B cell (primary cell): ENCODE measurements at regions not wholly inside any gene's neighbourhood (a gene's known extent, or its start where the extent isn't known, plus 50 kb on each side); places are given as distances from the start of the nearest gene placed in this dataset.

Experiments used
- ATAC-seq: fragments of 200-7000 bp; cut with Tn5 transposase; one replicate; pipeline ENCODE4 v1.10.0; 2021; ENCODE audit warnings: low read depth, mild to moderate bottlenecking, moderate number of reproducible peaks, moderate library complexity
- CTCF ChIA-PET: fragments of 350-600 bp; sonication (Branson Sonifier 250); formaldehyde crosslinking; loops from one replicate; lab custom pipeline; 2021; ENCODE audit warnings: antibody characterized with exemption, inconsistent platforms; lab: Charles Lee
- POLR2A ChIA-PET: fragments of 350-600 bp; sonication (Branson Sonifier 250); formaldehyde crosslinking; loops from one replicate; lab custom pipeline; 2021; ENCODE audit warnings: antibody characterized with exemption; lab: Charles Lee
- DNase-seq: peaks from one replicate; pipeline ENCODE4 v3.0.0; 2013
- H2AFZ ChIP-seq: 2 replicates; pipeline ENCODE4 v1.6.1; 2012; ENCODE audit warnings: mild to moderate bottlenecking, low read depth, low read length; ENCODE audit not compliant: insufficient read depth, poor library complexity, severe bottlenecking
- H3K27ac ChIP-seq, 2 donors: 1 replicate in 1 of 2; 2 replicates in 1 of 2; pipeline ENCODE4 v1.5.1; 2012 to 2013; ENCODE audit warnings: low read length in 2 of 2, mild to moderate bottlenecking in 2 of 2, moderate library complexity in 1 of 2
- H3K27me3 ChIP-seq, 4 experiments: fragments of 200-600 bp in 1 of 4; sonication (generic) in 1 of 4; replicated peaks in 1 of 4; 1 replicate in 2 of 4; 2 replicates in 2 of 4; pipeline versions ENCODE4 v1.6.1 to v1.7.0; 2013 to 2016; ENCODE audit warnings: low read length in 3 of 4, mild to moderate bottlenecking in 2 of 4, mixed read lengths in 1 of 4, moderate library complexity in 1 of 4; ENCODE audit not compliant: insufficient read depth in 4 of 4, control insufficient read depth in 3 of 4; ENCODE audit errors: control extremely low read depth in 1 of 4
- H3K36me3 ChIP-seq, 2 experiments: replicated peaks in 1 of 2; 1 replicate in 1 of 2; 2 replicates in 1 of 2; pipeline versions ENCODE4 v1.6.1 to v1.7.1; 2013; ENCODE audit warnings: low read length in 1 of 2; ENCODE audit not compliant: insufficient read depth in 2 of 2, control insufficient read depth in 1 of 2; ENCODE audit errors: control extremely low read depth in 1 of 2, extremely low read depth in 1 of 2
- H3K4me1 ChIP-seq, 2 donors: fragments of 200-600 bp in 1 of 2; sonication (generic) in 1 of 2; 1 replicate in 1 of 2; 2 replicates in 1 of 2; pipeline versions ENCODE4 v1.5.1 to v1.6.1; 2013 to 2017; ENCODE audit warnings: low read length in 2 of 2; ENCODE audit not compliant: control insufficient read depth in 2 of 2, insufficient read depth in 2 of 2
- H3K4me2 ChIP-seq: replicated peaks from 2 replicates; pipeline ENCODE3; 2012; ENCODE audit warnings: mild to moderate bottlenecking, low read depth, low read length; ENCODE audit not compliant: poor library complexity, severe bottlenecking
- H3K4me3 ChIP-seq, 5 experiments: fragments of 200-600 bp in 1 of 5; sonication (generic) in 1 of 5; 1 replicate in 3 of 5; 2 replicates in 2 of 5; pipeline versions ENCODE4 v1.5.1 to v1.7.0; 2011 to 2016; ENCODE audit warnings: low read length in 4 of 5, mild to moderate bottlenecking in 4 of 5, low read depth in 2 of 5, control low read depth in 1 of 5, moderate library complexity in 1 of 5; ENCODE audit not compliant: insufficient read depth in 1 of 5; ENCODE audit errors: control extremely low read depth in 1 of 5, extremely low read depth in 1 of 5
- H3K79me2 ChIP-seq: fragments of 200-600 bp; sonication (generic); one replicate; pipeline ENCODE4 v1.6.0; 2016; ENCODE audit warnings: low read length; ENCODE audit not compliant: control insufficient read depth, insufficient read depth
- H3K9ac ChIP-seq: fragments of 200-600 bp; sonication (generic); 2 replicates; pipeline ENCODE4 v1.6.1; 2017; ENCODE audit warnings: mild to moderate bottlenecking, low read length, moderate library complexity
- H3K9me3 ChIP-seq, 3 donors: one replicate each; pipeline versions ENCODE4 v1.6.1 to v1.7.1; 2013; ENCODE audit warnings: low read length in 2 of 3; ENCODE audit not compliant: control insufficient read depth in 2 of 3, insufficient read depth in 1 of 3; ENCODE audit errors: control extremely low read depth in 1 of 3
- H4K20me1 ChIP-seq: 2 replicates; pipeline ENCODE4 v1.6.0; 2012; ENCODE audit warnings: mild to moderate bottlenecking, low read length; ENCODE audit not compliant: insufficient read depth, control insufficient read depth, poor library complexity, severe bottlenecking
- H3K27ac Mint-ChIP-seq: one replicate; pipeline ENCODE4 v1.8.0; 2021; ENCODE audit warnings: mixed read lengths
- H3K27me3 Mint-ChIP-seq: one replicate; pipeline ENCODE4 v1.8.0; 2021; ENCODE audit warnings: mixed read lengths
- H3K4me1 Mint-ChIP-seq: one replicate; pipeline ENCODE4 v1.8.0; 2021; ENCODE audit warnings: mixed read lengths
- H3K4me3 Mint-ChIP-seq: one replicate; pipeline ENCODE4 v1.8.0; 2021; ENCODE audit warnings: mixed read lengths
- H3K9me3 Mint-ChIP-seq: one replicate; pipeline ENCODE4 v1.8.0; 2022; ENCODE audit warnings: mixed read lengths; ENCODE audit not compliant: insufficient read depth
- CTCF ChIP-seq: fragments of 200-600 bp; IDR thresholded peaks from one replicate; pipeline ENCODE4 v1.8.0; 2022; ENCODE audit warnings: antibody characterized with exemption, mild to moderate bottlenecking
- EZH2 ChIP-seq: IDR thresholded peaks from 2 replicates; pipeline ENCODE4 v1.6.1; 2012; ENCODE audit warnings: borderline replicate concordance, low read depth, mild to moderate bottlenecking, moderate library complexity, low read length; ENCODE audit not compliant: insufficient read depth, poor library complexity, severe bottlenecking
- WGBS: methylation state at CpG from one replicate; pipeline ENCODE4 v1.1.5; 2013; ENCODE audit warnings: missing lambda C conversion rate; ENCODE audit not compliant: insufficient coverage; 5-methylcytosine and 5-hydroxymethylcytosine counted together
- intact Hi-C: fragments of 100-400 bp; cut with micrococcal nuclease; formaldehyde crosslinking; loops from one replicate; pipeline ENCODE4 v1.10.0; 2022

- ChIA-PET CTCF (no interaction called here), POLR2A (no interaction called here)
- H3K4me3 ChIP-seq, result no peak overlapping the region
- no peaks in the 10 kb centered on the region for H3K4me1 Mint-ChIP-seq
- H3K9ac ChIP-seq, result no peak overlapping the region
- no peak overlapping the region for H3K4me2 ChIP-seq
- no peaks in the 10 kb centered on the region for H3K27me3 Mint-ChIP-seq
- H4K20me1 ChIP-seq, result no peaks in the 10 kb centered on the region
- intact Hi-C loops, result no loop called here
- ATAC-seq, result no peak
- H3K9me3 Mint-ChIP-seq, result peaks cover 4% of the 10 kb centered on the region
- DNase-seq, result no peak
- H3K4me1 ChIP-seq, result no peaks in the 10 kb centered on the region
- no peak overlapping the region for H3K27ac ChIP-seq
- no peaks in the 10 kb centered on the region for H3K36me3 ChIP-seq
- TF ChIP-seq EZH2 (no peak), CTCF (no peak)
- no peaks in the 10 kb centered on the region for H3K79me2 ChIP-seq
- no peak overlapping the region for H3K4me3 Mint-ChIP-seq
- WGBS, result 97% methylated on average over 2 of the region's 3 CpGs
- H3K27me3 ChIP-seq, result no peaks in the 10 kb centered on the region
- no peaks in the 10 kb centered on the region for H3K9me3 ChIP-seq
- no peak overlapping the region for H3K27ac Mint-ChIP-seq
- H2AFZ ChIP-seq, result no peak overlapping the region
Observed at GRCh38 chr2:78431241-78431640, 594.3 kb upstream of the REG3G start.

GRCh38 chr2:78439122-78439521, 586.4 kb upstream of the REG3G start:
- no peaks in the 10 kb centered on the region for H3K4me1 ChIP-seq
- H2AFZ ChIP-seq, result no peak overlapping the region
- H3K27me3 ChIP-seq, result no peaks in the 10 kb centered on the region
- DNase-seq, result no peak
- TF ChIP-seq CTCF, result no peak
- no peak for TF ChIP-seq EZH2
- WGBS, result no CpG with 5 or more reads among the region's 2 CpGs
- CTCF ChIA-PET, result no interaction called here
- H3K9ac ChIP-seq, result no peak overlapping the region
- no peaks in the 10 kb centered on the region for H3K36me3 ChIP-seq
- H3K27me3 Mint-ChIP-seq, result no peaks in the 10 kb centered on the region
- H3K79me2 ChIP-seq, result no peaks in the 10 kb centered on the region
- no peaks in the 10 kb centered on the region for H3K4me1 Mint-ChIP-seq
- POLR2A ChIA-PET, result no interaction called here
- no peak overlapping the region for H3K4me3 ChIP-seq
- H3K9me3 Mint-ChIP-seq, result peaks cover 3% of the 10 kb centered on the region
- H3K4me3 Mint-ChIP-seq, result no peak overlapping the region
- no peaks in the 10 kb centered on the region for H3K9me3 ChIP-seq
- ATAC-seq, result no peak
- no peak overlapping the region for H3K27ac ChIP-seq
- no peaks in the 10 kb centered on the region for H4K20me1 ChIP-seq
- no peak overlapping the region for H3K27ac Mint-ChIP-seq
- H3K4me2 ChIP-seq, result no peak overlapping the region
- intact Hi-C loops, result no loop called here
